Osteoblast (primary cell): ENCODE measurements at regions not wholly inside any gene's neighbourhood (a gene's known extent, or its start where the extent isn't known, plus 50 kb on each side); places are given as distances from the start of the nearest gene placed in this dataset.

Experiments
- DNase-seq: peaks from one replicate; pipeline ENCODE4 v3.0.0; 2011; ENCODE audit warnings: low spot score, mixed read lengths; ENCODE audit not compliant: insufficient read length; ENCODE audit errors: missing footprints
- H2AFZ ChIP-seq: 2 replicates; pipeline ENCODE4 v1.6.0; 2011; ENCODE audit warnings: mild to moderate bottlenecking, low read length
- H3K27ac ChIP-seq: 2 replicates; pipeline ENCODE4 v1.5.1; 2011; ENCODE audit warnings: mild to moderate bottlenecking, low read depth, low read length, moderate library complexity
- H3K27me3 ChIP-seq: 2 replicates; pipeline ENCODE4 v1.6.0; 2012; ENCODE audit warnings: mild to moderate bottlenecking, control low read depth, inconsistent platforms, low read length, moderate library complexity; ENCODE audit not compliant: insufficient read depth
- H3K36me3 ChIP-seq: 2 replicates; pipeline ENCODE4 v1.5.1; 2011; ENCODE audit warnings: mild to moderate bottlenecking, low read length, control low read depth, moderate library complexity; ENCODE audit not compliant: insufficient read depth
- H3K4me1 ChIP-seq: 2 replicates; pipeline ENCODE4 v1.5.1; 2011; ENCODE audit warnings: mild to moderate bottlenecking, low read length, control low read depth, moderate library complexity; ENCODE audit not compliant: insufficient read depth
- H3K4me2 ChIP-seq: 2 replicates; pipeline ENCODE4 v1.6.0; 2011; ENCODE audit warnings: mild to moderate bottlenecking, low read length; ENCODE audit not compliant: insufficient read depth
- H3K4me3 ChIP-seq: fragments of 200-600 bp; sonication (generic); 3 replicates; pipeline ENCODE4 v1.5.1; 2012; ENCODE audit warnings: mild to moderate bottlenecking, low read length, inconsistent platforms; ENCODE audit not compliant: insufficient read depth
- H3K79me2 ChIP-seq: 2 replicates; pipeline ENCODE4 v1.6.0; 2012; ENCODE audit warnings: mild to moderate bottlenecking, low read length, control low read depth, inconsistent platforms; ENCODE audit not compliant: insufficient read depth
- H3K9me3 ChIP-seq: 2 replicates; pipeline ENCODE4 v1.5.1; 2011; ENCODE audit warnings: low read depth, low read length, control low read depth
- H4K20me1 ChIP-seq: 2 replicates; pipeline ENCODE4 v1.6.0; 2012; ENCODE audit warnings: mild to moderate bottlenecking, low read length, control low read depth; ENCODE audit not compliant: insufficient read depth
- CTCF ChIP-seq: IDR thresholded peaks from 2 replicates; pipeline ENCODE4 v1.5.1; 2011; ENCODE audit warnings: mild to moderate bottlenecking, low read depth, low read length, moderate library complexity; ENCODE audit errors: extremely low read depth

GRCh38 chr11:119823077-119823476 lies 94.1 kb upstream of the NECTIN1 start:
- DNase-seq, result no peak
- peaks cover 14% of the 10 kb centered on the region for H3K27me3 ChIP-seq

GRCh38 chr11:119816660-119817059 lies 87.7 kb upstream of the NECTIN1 start:
- Histone ChIP-seq H3K27ac (no peak overlapping the region), H3K4me2 (no peak overlapping the region)

More at GRCh38 chr11:119823077-119823476, 94.1 kb upstream of the NECTIN1 start:
- H3K79me2 ChIP-seq, result no peaks in the 10 kb centered on the region
- H3K4me1 ChIP-seq, result no peaks in the 10 kb centered on the region
- no peak for TF ChIP-seq CTCF
- H3K4me2 ChIP-seq, result no peak overlapping the region
- H3K27ac ChIP-seq, result no peak overlapping the region
- no peak overlapping the region for H3K4me3 ChIP-seq
- H2AFZ ChIP-seq, result no peak overlapping the region
- H3K9me3 ChIP-seq, result no peaks in the 10 kb centered on the region
- no peaks in the 10 kb centered on the region for H3K36me3 ChIP-seq
- H4K20me1 ChIP-seq, result no peaks in the 10 kb centered on the region

GRCh38 chr11:119814766-119815165 lies 85.8 kb upstream of the NECTIN1 start:
- Histone ChIP-seq H3K9me3 (no peaks in the 10 kb centered on the region), H3K4me2 (no peak overlapping the region), H3K4me1 (no peaks in the 10 kb centered on the region), H3K79me2 (no peaks in the 10 kb centered on the region), H3K27ac (no peak overlapping the region), H2AFZ (no peak overlapping the region), H3K27me3 (peaks cover 10% of the 10 kb centered on the region), H4K20me1 (no peaks in the 10 kb centered on the region), H3K36me3 (no peaks in the 10 kb centered on the region), H3K4me3 (no peak overlapping the region)
- no peak for TF ChIP-seq CTCF
- no peak for DNase-seq

More at GRCh38 chr11:119816660-119817059, 87.7 kb upstream of the NECTIN1 start:
- DNase-seq, result no peak
- TF ChIP-seq CTCF, result no peak
- no peaks in the 10 kb centered on the region for H4K20me1 ChIP-seq
- H3K9me3 ChIP-seq, result no peaks in the 10 kb centered on the region
- H3K79me2 ChIP-seq, result no peaks in the 10 kb centered on the region
- H3K36me3 ChIP-seq, result no peaks in the 10 kb centered on the region
- H3K4me3 ChIP-seq, result no peak overlapping the region
- H3K4me1 ChIP-seq, result no peaks in the 10 kb centered on the region
- H2AFZ ChIP-seq, result no peak overlapping the region
- peaks cover 5% of the 10 kb centered on the region for H3K27me3 ChIP-seq

- peaks cover 12% of the 10 kb centered on the region for H3K27me3 ChIP-seq
- DNase-seq, result no peak
- TF ChIP-seq CTCF, result no peak
Measured at GRCh38 chr11:119810478-119811232, 81.7 kb upstream of the NECTIN1 start.

More at GRCh38 chr11:119810478-119811232, 81.7 kb upstream of the NECTIN1 start:
- H2AFZ ChIP-seq, result no peak overlapping the region
- H4K20me1 ChIP-seq, result no peaks in the 10 kb centered on the region
- no peak overlapping the region for H3K4me2 ChIP-seq
- H3K4me1 ChIP-seq, result no peaks in the 10 kb centered on the region
- no peaks in the 10 kb centered on the region for H3K36me3 ChIP-seq
- no peak overlapping the region for H3K4me3 ChIP-seq
- H3K27ac ChIP-seq, result no peak overlapping the region
- H3K9me3 ChIP-seq, result no peaks in the 10 kb centered on the region
- no peaks in the 10 kb centered on the region for H3K79me2 ChIP-seq
